Stimulated activated CD4-positive, alpha-beta T cell treated with anti-CD3 and anti-CD28 coated beads, Interleukin-1b, Interleukin-23, amount 100 ng/mL, for 24 hours (primary cell): ENCODE measurements at regions not wholly inside any gene's neighbourhood (a gene's known extent, or its start where the extent isn't known, plus 50 kb on each side); places are given as distances from the start of the nearest gene placed in this dataset.

ENCODE experiments used
- DNase-seq, 4 experiments: peaks; one replicate each; pipeline ENCODE4 v3.0.0-alpha.2; 2020; ENCODE audit warnings: low read depth in 4 of 4, low spot score in 1 of 4

- DNase-seq, result no peak
These were observed 76.7 kb upstream of the WDR75 start for GRCh38 chr2:189364607-189365006.

GRCh38 chr2:189366349-189366748, 74.9 kb upstream of the WDR75 start:
- DNase-seq, result no peak

- no peak for DNase-seq
These were observed 73.9 kb upstream of the WDR75 start for GRCh38 chr2:189367343-189367742.

GRCh38 chr2:189369566-189369965, 71.7 kb upstream of the WDR75 start:
- DNase-seq, result no peak

- DNase-seq, result no peak
These were observed 70.6 kb upstream of the WDR75 start for GRCh38 chr2:189370719-189371118.

- no peak for DNase-seq
These were observed 68.5 kb upstream of the WDR75 start for GRCh38 chr2:189372688-189373257.

GRCh38 chr2:189374481-189374880, 66.8 kb upstream of the WDR75 start:
- DNase-seq, result no peak

- no peak for DNase-seq
These were observed 65.4 kb upstream of the WDR75 start for GRCh38 chr2:189375842-189376241.

- DNase-seq, result no peak
These were observed 62.0 kb upstream of the WDR75 start for GRCh38 chr2:189379287-189379630.

GRCh38 chr2:189379731-189380261, 61.5 kb upstream of the WDR75 start:
- no peak for DNase-seq

GRCh38 chr2:189382668-189383067, 58.6 kb upstream of the WDR75 start:
- DNase-seq, result no peak

- DNase-seq, result no peak
These were observed 54.5 kb upstream of the WDR75 start for GRCh38 chr2:189386741-189387140.

GRCh38 chr2:189391201-189391600, 50.1 kb upstream of the WDR75 start:
- DNase-seq, result no peak
